GM18867 (cell line): ENCODE measurements at regions not wholly inside any gene's neighbourhood (a gene's known extent, or its start where the extent isn't known, plus 50 kb on each side); places are given as distances from the start of the nearest gene placed in this dataset.

Experiments
- ATAC-seq: cut with Tn5 transposase; IDR thresholded peaks from one replicate; pipeline ENCODE4 v1.9.1; 2021; ENCODE audit warnings: mild to moderate bottlenecking, moderate library complexity; ENCODE audit not compliant: unreplicated experiment

DNA sequence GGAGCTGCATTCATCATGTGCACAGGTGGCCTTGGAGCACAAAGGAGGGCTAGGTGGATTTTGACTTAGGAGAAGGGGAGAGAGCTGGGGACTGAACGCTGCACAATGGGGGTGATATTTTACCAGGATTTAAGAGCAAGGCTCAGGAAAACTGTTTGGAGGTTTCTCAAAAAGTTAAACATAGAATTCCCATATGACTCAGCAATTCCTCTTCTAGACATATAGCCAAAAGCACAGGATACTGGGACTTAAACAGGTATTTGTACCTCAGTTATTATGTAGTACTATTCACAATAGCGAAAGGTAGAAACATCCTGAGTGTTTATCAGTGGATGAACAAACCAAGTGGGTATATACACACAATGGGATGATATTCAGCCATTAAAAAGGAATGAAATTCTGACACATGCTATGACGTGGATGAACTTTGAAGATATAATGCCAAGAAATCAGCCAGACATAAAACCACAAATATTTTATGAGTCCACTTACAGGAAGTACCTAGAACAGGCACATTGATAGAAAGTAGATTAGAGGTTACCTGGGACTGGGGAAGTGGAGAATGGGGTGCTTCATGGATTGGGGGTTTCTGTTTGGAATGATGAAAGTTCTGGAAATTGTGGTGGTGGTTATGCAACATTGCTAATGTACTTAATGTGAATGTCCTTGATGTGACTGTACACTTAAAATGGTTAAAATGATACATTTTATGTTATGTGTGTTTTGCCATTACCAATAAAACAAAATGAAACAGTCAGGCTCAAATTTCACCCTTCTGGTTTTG is 216.9 kb downstream of the HAUS1 start:
- no peak for ATAC-seq

DNA sequence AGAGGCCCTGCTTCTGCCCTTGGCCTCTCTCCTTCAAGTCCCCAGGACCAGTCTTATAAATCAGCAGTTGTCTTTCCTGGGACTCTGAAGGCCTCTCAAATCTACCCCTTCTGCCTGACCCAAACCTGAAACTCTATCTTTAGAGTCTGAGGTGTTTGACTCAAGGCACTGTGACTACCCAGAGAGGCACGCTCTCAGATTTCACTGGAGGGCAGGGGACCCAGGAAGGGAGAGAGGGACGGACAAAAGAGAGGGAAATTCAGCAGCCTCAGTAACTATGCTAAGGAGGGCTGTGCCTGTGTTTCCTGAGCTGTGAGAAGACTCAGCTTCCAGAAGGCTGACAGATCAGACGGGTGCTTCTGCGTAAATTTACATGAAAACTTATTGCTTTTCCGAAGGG is 217.8 kb downstream of the HAUS1 start:
- no peak for ATAC-seq

DNA sequence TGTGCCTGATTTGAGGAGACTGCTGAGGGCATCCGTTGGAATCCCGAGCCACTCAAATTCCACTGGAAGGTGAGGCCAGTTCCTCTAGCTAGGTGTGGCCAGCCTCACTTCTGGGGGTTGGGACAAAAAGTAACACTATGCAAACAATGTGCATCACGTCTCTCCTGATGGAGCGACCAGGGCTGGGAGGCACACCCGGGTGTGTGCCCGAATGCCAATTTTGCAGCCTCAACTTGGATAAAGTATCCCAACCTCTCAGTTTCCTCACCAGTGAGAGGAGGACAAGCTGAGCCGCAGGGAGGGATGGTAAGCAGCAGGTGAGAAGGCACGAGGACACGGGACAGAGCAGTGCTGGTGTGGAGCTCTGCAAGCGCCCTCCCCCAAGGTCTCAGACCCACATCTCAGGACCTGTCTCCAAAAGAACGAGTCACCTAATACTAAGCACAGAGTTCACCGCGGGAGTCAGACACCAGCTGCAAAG is 218.3 kb downstream of the HAUS1 start:
- ATAC-seq: no peak

DNA sequence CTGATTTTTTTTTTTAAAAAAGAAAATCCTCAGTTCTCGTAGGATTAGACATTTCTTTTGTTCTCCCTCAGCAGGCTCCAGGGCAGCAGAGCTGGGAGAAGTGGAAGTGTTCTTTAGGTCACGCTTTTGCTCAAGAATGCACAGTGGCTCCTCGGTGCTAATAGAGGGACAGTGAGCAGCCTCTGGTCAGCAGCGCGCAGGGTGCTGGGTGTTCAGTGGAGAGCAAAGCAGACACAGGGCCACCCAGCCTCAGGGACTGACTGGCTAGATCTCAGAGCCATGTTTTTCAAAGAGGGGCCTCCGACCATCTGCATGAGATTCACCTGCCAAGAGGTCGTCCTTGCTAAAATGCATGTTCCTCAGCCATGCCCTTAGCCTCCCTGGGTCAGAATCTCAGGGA is 218.8 kb downstream of the HAUS1 start:
- ATAC-seq: no peak

DNA sequence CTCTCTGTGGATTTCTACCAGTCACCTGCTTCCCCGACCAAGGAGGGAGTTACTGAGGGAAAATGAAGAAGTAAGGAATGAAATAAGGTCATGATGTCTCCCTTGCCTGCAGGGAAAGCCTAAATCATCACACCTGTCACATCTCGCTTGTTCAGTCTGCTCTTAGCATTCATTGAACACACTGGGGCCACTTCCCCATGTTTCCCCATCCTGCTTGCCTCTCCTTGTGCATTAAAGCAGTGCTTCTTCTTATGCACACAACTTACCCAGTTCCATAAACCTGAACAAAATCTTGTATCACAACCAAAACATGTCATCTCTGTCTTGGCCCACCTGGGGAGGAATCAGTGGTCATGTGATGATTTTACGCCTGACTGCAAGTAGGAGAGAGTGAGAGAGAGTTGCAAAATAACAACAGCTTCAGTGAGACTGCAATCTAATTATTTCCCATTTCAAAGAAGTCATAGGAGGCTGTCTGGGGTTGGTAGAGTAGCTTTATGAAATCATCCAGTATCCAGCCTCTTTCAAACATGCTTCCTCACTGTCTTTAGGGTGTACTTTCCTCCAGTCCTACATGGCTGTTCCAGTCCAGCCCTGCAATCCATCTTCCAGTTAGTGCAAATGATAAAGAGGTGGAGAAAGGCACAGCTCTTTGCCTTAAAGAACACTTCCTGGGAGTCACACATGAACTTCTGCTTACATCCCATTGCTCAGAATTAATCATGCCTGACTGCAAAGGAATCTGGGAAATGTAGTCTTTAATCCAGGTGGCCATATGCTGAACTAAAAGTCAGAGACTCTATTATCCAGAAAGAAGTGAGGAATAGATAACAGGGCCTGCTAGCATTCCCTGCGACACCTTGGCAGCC is 220.1 kb downstream of the HAUS1 start:
- no peak for ATAC-seq

DNA sequence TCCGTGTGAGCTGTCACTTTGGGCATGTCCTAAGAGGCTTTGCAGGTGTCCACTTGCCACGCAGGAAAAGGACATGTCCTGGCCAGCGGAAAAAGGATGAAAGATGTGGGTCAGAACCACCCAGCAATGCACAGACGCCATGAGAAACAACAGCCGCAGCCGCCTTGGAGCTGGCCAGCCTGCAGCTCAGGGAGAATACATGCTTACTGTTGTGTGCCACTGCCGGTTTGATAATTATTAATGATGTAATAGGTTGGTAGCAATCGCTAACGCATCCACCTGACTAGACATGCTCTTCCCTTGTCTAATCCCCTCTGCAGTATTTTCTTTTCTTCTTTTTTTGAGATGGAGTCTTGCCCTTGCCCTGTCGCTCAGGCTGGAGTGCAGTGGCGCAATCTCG is 221.7 kb downstream of the HAUS1 start:
- ATAC-seq: no peak

DNA sequence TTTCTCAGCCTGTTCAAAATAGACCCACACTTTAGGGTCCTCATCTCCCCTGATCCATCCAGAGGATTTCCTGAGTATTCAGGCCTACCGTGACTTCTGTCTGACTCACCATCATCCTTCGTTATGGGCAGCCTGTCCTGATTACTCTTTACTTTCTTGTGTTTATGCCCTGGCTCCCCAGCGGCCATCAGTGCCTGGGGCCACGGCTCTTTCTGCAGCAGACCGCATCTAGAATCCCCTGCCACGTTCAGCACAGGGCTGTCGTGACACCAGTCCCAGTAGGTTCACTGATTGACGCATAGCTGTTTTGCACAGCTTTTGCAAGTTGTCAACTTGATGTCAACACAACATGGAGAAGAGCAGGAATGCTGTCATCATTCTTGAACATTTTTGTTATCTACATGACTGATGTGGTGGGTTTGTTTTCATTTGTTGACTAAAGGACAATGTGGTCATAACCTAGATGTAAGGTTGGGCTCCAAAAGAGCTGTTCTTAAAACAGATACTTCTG is 225.6 kb downstream of the HAUS1 start:
- ATAC-seq: no peak

DNA sequence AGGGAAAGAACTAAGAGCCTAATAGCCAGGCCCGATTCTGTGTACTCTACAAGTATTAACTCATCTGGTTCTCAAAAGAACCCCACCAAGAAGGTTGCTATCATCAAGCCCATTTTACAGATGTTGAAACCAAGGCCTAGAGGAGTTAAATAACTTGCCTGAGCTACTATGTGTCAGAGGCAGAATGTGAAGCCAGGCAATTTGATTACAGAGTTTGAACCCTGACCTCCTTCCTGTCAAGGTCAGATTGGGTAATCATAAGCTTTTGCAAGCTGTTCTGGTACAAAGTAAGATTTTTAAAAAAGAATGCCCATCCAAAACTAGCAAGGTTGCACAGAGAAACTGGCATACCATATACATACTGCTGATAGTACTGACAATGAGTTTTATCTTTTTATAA is 227.1 kb downstream of the HAUS1 start:
- no peak for ATAC-seq

DNA sequence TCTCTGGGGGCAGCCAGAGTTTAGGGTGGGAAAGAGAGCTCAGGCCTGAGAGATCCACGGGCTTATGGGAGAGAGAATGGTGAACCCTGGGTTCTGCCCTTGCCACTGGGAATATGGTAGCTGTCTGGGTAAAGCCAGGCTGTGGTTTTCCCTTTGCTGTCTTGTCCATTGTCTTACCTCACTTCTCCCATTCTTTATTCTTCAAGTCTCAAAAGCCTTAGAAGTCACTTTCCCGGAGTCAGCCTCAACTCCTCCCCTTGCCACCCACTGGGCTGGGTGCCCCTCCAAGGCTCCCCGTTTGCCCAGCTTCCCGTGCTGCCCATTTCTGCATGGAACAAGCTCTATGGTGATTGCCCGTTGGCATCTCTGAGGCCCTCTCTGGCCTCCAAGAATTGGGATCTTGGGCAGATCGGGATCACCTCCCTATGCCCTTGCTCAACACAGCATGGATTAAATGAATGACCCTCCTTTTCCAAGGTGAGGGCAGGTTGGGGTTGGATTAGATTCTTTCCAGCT is 228.2 kb downstream of the HAUS1 start:
- ATAC-seq: no peak

DNA sequence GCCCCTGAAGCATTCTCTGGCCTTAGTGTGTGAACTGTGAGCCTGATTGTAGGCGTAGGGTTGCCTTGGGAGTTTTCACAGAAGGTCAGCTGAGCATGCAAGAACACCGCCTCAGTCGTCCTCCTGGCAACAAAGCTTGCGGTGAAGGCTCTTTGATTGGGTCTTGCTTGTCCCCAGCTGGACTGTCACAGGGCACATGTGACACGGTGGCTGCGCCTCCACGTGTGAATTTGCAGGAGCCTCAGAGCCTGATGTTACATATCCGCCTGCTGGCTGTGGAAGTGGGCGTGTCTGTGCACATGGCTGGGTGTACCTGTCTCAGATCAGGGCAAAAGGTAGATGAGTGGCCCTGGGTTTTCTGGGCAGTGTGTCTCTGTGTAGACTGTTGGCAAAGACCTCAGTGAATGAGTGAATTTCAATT is 228.7 kb downstream of the HAUS1 start:
- no peak for ATAC-seq

DNA sequence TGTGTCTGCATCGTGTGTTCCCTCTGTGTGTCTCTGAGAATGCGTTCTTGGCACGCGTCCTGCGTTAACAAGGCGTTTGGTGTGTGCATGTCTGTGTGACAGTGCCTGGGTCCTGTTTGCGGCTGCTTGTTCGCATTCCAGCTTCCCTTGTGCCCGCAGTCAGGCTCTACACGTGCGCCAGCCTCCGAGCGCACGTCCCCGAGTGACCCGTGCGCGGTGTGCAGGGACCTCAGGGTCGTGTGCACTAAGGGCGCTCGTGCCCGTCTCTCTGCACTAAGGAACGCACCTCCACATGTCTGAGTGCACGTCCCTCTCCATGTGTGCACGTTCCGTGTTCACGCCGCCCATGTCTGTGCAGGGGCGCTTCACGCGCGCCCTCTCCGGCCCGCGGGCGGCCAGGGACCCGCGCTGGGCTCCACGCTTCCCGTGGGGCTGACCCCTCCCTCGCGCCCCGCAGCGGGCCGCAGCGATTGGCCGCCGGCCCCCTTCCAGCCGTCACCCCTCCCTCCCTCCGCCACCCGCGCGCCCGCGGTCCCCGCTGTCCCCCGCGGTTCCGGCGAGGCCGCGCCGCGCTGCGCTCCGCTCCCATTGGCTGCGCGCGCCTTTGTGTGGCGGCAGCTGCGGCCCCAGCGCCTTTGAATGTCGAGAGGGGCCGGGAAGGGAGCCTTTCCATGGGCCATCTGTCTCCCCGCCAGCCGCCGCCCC is 229.4 kb downstream of the HAUS1 start:
- ATAC-seq: no peak

DNA sequence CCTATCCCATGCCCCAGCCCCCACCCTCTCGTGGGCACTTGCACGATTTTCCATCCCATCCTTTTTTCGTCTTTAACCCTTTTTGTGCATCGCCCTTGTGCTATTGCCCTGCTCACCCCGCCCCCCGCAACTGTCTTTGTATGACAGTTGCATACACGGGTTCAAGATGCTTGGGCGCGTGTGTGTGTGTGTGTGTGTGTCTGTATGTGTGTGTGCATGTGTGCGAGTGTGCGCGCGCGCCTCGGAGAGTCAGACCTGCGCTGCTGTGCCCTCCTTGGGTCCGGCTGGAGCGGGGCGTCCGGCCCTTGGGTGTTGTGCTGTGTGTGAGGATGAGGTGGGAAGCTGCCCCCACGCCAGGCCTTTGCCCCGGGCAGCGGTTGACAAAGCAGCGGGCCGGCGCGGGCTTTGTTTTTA is 230.7 kb downstream of the HAUS1 start:
- no peak for ATAC-seq

DNA sequence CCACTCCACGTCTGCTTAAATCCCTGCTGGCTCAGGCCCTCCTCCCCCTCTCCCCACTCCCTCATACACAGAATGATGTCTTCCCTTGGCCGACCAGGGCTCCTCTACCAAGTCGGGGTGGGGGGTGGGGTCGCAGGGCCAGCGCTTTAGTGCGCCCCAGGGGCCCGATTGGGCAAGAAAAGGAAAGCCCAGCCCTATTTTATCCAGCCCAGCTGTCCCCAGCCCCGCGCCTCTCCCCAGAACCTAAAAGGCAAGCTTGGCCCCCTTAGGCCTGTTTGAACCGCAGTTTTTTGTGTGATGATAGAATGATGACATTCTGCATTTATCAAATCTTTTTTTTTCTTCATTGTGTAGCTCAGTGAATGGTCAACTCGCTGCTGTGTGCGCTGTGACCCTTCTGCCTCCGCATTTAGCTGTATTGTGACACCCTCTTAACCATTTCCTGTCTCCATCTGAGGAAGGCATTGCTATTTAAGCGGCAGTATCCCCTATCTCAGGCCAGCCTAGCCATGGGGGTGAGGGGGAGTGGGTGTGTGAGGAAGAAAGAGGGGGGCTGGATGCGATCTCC is 231.4 kb downstream of the HAUS1 start:
- ATAC-seq: no peak

DNA sequence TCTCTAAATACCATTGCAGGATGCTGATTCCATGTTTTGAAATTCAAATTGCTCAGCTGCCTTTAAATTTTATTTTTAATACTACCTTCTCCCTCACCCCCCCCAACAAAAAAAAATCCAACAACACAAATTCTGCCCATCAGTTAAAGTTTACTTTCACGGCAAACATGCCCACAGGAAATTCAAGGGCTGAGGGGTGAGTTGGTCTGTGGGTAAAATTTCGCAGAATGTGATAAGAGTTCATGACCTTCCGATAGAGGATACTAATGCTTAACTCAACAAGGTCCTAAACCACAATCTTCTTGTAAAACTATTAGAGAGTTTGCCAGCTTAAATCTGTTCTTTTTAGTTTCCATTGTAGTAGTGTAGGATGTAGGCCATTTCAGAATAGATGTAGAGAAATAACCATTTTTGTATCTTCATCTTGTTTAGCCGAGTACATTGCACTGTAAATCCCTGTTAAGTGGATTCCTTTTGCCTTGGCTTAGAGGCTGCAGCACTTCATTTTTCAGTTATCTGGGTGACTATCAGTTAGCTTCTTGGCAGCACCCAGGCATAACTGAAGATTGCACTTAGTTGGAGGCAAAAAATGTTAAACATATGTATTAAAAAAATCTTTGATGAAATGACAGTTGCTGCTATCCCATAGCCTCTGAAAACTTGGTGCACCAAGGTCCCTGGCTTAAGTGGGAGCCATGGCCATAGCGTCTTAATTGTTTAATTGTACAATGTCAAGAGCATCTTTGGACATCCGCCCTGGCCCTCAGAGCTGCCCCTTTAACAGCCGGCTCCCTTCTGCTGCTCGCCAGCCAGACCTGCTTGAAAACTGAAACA is 232.3 kb downstream of the HAUS1 start:
- no peak for ATAC-seq

DNA sequence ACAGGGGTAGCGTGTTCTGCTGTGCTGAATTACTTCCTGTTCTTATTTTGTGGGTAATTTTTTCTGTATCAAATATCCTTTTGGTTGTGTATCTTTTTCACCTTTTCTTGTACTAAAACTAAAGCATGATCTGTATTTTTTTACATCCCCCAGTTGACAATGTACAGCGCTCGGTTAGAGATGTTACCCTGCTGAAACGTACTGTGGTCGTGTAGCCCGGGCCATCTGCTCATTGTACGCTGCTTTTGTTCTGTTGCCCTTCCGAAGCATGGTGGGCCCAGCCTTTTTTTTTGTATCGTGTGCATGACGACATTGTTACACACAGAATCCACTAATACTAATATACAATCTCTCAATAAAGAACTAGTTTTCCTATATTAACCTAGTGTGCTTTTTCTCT is 233.1 kb downstream of the HAUS1 start:
- no peak for ATAC-seq

DNA sequence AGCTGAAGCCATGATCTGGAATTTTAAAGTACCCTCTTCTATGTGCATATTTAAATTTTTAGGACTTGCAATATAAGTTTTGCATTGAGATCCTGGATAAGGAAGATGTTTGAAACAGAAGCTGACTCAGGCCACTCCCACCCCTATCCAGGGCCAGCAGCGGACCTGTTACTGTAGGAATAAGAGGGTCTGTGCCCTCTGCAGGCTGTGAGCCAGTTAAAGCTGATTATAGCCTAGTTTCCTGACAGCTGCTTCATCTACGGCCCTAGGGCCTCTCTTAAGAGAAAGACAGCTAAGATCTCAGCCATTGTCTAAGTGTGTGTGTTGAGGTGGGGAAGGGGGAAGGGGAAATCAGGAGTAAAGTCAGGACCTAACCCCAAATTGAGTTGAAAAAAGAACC is 234.0 kb downstream of the HAUS1 start:
- ATAC-seq: no peak

DNA sequence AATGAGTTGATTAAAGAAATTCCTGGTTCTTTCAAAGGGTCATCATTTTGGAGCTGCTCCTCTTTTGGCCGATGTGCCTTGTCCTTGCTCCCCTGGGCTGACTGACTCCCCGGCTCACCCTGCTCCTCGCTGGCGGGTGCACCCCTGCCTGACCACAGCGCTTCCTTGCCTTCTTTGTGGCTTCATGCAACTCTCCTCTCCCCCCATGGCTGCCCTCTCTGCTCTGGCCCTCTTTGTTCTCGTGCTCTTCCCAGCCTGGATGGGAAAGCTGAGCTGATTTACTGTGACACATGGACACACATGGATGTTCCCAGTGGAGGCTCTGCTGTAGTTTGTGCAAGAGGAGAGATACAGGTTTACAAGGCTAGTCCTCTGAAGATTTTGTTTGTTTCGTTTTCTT is 234.6 kb downstream of the HAUS1 start:
- no peak for ATAC-seq

DNA sequence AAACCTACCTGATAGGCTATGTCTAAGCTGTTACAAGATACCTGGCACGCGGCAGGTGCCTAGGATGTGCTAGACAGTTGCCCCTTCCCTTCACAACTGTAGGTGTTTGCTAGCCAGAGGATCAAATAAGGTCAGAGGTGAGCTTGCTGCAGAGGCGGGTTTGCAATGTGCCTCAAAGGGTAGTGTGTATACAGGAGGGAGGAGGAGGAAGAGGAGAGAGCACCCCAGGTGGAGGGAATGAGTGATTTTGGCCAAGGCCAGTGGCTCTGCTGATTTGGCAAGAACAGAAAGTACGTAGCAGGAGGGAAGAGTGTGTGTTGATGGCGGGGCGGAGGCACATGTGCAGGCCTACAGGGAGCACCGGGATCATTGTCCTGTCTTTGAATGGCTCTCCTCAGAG is 236.5 kb downstream of the HAUS1 start:
- ATAC-seq: no peak

DNA sequence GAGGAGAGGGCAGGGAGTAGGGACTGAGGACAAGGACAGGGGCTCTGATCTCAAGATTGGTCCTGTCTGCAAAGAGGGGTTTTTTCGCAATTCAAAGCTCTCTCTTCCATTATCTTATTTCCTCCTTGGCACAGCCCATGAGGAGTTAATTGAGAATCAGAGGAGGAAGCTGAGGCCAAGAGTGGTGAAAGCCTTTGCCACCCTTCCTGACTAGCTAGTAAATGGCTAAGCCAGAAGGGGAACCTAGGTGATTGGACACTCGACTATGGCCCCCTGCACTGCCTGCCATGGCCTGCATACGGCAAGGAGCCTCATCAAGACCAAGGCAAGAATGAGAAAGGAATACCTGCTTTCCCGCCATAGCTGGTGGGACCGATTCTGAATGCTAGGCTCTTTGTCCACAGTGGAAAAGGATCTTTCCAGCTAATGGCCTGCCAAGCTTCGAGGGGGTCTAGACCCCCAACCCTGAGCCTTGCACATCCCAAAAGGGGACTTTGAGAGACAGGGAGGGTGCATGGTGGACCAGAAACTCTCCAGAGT is 237.9 kb downstream of the HAUS1 start:
- no peak for ATAC-seq

DNA sequence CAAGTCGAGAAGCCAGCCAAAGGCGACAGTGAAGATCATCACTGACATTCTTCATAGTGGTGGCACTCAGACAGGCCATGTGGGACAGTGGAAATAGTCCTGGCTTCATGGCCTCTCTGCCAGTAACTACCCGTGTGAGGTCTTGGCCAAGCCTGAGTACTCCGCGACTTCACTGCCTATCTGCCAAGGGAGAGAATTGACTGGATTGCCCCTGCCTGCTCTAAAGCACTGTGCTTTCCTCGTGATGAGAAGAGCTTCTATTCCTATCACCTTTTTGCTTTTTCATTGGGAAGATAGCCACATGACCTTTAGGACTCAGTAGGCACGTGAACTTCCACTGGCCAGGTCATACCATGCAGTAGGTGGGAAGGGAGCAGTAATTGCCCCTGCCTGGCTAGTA is 239.3 kb downstream of the HAUS1 start:
- ATAC-seq: no peak
